ENCODE measurements at regions not wholly inside any gene's neighbourhood (a gene's known extent, or its start where the extent isn't known, plus 50 kb on each side); places are given as distances from the start of the nearest gene placed in this dataset.

DNA sequence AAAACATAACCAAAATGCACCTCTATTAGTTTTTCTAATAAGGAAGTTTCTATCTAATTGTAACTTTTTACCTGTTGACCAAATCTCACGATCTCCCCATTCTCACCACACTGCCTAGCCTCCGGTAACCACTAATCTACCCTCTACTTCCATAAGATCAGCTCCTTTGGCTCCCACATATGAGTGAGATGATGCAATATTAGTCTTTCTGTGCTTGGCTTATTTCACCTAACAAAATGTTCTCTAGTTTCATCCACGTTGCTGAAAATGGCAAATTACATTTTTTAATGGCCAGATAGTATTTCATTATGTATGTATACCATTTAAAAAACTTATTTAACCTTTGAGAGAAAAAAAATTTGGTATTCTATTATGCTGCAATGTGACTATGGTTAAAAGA lies 379.0 kb upstream of the NXPH2 start:
- TF ChIP-seq, protein P1, sequence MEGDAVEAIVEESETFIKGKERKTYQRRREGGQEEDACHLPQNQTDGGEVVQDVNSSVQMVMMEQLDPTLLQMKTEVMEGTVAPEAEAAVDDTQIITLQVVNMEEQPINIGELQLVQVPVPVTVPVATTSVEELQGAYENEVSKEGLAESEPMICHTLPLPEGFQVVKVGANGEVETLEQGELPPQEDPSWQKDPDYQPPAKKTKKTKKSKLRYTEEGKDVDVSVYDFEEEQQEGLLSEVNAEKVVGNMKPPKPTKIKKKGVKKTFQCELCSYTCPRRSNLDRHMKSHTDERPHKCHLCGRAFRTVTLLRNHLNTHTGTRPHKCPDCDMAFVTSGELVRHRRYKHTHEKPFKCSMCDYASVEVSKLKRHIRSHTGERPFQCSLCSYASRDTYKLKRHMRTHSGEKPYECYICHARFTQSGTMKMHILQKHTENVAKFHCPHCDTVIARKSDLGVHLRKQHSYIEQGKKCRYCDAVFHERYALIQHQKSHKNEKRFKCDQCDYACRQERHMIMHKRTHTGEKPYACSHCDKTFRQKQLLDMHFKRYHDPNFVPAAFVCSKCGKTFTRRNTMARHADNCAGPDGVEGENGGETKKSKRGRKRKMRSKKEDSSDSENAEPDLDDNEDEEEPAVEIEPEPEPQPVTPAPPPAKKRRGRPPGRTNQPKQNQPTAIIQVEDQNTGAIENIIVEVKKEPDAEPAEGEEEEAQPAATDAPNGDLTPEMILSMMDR (IDR thresholded peaks at IDR 0.05), result no peak
- TF ChIP-seq POLR2A (IDR thresholded peaks at IDR 0.05), result no peak
